Transverse colon (tissue), 4 donors: ENCODE measurements at regions not wholly inside any gene's neighbourhood (a gene's known extent, or its start where the extent isn't known, plus 50 kb on each side); places are given as distances from the start of the nearest gene placed in this dataset.

Experiments used
- DNase-seq: peaks from one replicate; pipeline ENCODE4 v3.0.0-alpha.2; 2019
- H3K27ac ChIP-seq, 4 donors: fragments of 200-600 bp; sonication (generic); 2 replicates each; pipeline ENCODE4 v1.5.1; 2016 to 2018; ENCODE audit warnings: inconsistent platforms in 4 of 4
- H3K27me3 ChIP-seq: fragments of 200-600 bp; sonication (generic); 2 replicates; pipeline ENCODE4 v1.5.1; 2017; ENCODE audit warnings: inconsistent platforms
- H3K36me3 ChIP-seq, 4 donors: fragments of 200-600 bp; sonication (generic); 2 replicates each; pipeline ENCODE4 v1.5.1; 2017 to 2019; ENCODE audit warnings: inconsistent platforms in 4 of 4
- H3K4me1 ChIP-seq, 4 donors: fragments of 200-600 bp; sonication (generic); 2 replicates each; pipeline ENCODE4 v1.5.1; 2017 to 2020; ENCODE audit warnings: inconsistent platforms in 4 of 4
- H3K4me3 ChIP-seq, 4 donors: fragments of 200-600 bp; sonication (generic); 1 replicate in 1 of 4; 2 replicates in 3 of 4; pipeline versions ENCODE4 v1.5.1 to v1.6.1; 2017 to 2019; ENCODE audit warnings: inconsistent platforms in 4 of 4
- H3K9me3 ChIP-seq, 2 donors: fragments of 200-600 bp; sonication (generic); 2 replicates each; pipeline ENCODE4 v1.5.1; 2017 to 2019; ENCODE audit warnings: inconsistent platforms in 2 of 2
- CTCF ChIP-seq, 5 experiments: fragments of 200-600 bp in 3 of 5; fragments of 450-650 bp in 2 of 5; sonication (generic) in 3 of 5; IDR thresholded peaks; 1 replicate in 2 of 5; 2 replicates in 3 of 5; pipeline ENCODE4 v1.5.1; 2016 to 2017; ENCODE audit warnings: antibody characterized with exemption in 5 of 5, inconsistent platforms in 3 of 5, mild to moderate bottlenecking in 2 of 5, moderate library complexity in 1 of 5
- EP300 ChIP-seq: sonication (generic); formaldehyde crosslinking; IDR thresholded peaks from one replicate; pipeline ENCODE4 v1.6.1; 2017; ENCODE audit warnings: antibody characterized with exemption, low read depth
- POLR2A ChIP-seq: fragments of 450-650 bp; IDR thresholded peaks from one replicate; pipeline ENCODE4 v1.6.1; 2016; ENCODE audit warnings: antibody characterized with exemption, mild to moderate bottlenecking, moderate library complexity
- POLR2AphosphoS5 ChIP-seq, 3 donors: sonication (generic); formaldehyde crosslinking; IDR thresholded peaks; one replicate each; pipeline ENCODE4 v1.6.1; 2016; ENCODE audit warnings: antibody characterized with exemption in 3 of 3
- WGBS, 2 donors: methylation state at CpG; one replicate each; pipeline ENCODE4 v1.1.5; 2018; ENCODE audit warnings: low coverage in 1 of 2; 5-methylcytosine and 5-hydroxymethylcytosine counted together
- in situ Hi-C, 4 donors: fragments of 200-750 bp; cut with MboI; loops; one replicate each; pipeline versions ENCODE4 v1.15.0 to v1.15.1; 2017; ENCODE audit warnings: low sequenced_read_pairs in 3 of 4, low pct_ligation_motif_present in 1 of 4, low pct_unique_long_range_greater_than_20kb in 1 of 4
- intact Hi-C: fragments of 100-400 bp; cut with DNase I; formaldehyde crosslinking; loops from one replicate; pipeline ENCODE4 v1.15.1; 2023; ENCODE audit warnings: low total_unique reads

GRCh38 chr15:96409215-96410138, 79.0 kb downstream of the NR2F2 start:
- H3K9me3 ChIP-seq = no peaks in the 10 kb centered on the region
- intact Hi-C loops = no loop called here
- H3K27me3 ChIP-seq = peaks cover 94% of the 10 kb centered on the region
- TF ChIP-seq POLR2A (no peak), CTCF (IDR thresholded peaks at IDR 0.05) (no peak), EP300 (no peak), POLR2AphosphoS5 (IDR thresholded peaks at IDR 0.05) (no peak)
- peaks cover 0 to 15% (median 12%) of the 10 kb centered on the region in 4 donors for H3K4me1 ChIP-seq
- DNase-seq = peak; percentile 16
- no peaks in the 10 kb centered on the region for H3K36me3 ChIP-seq
- WGBS, 2 donors = 15 to 16% methylated on average over 6 to 57 of the region's 77 CpGs
- no peak overlapping the region for H3K27ac ChIP-seq
- peak overlapping the region in 2 of 4 donors; percentile 10 to 36 for H3K4me3 ChIP-seq
- in situ Hi-C loops = no loop called here

DNA sequence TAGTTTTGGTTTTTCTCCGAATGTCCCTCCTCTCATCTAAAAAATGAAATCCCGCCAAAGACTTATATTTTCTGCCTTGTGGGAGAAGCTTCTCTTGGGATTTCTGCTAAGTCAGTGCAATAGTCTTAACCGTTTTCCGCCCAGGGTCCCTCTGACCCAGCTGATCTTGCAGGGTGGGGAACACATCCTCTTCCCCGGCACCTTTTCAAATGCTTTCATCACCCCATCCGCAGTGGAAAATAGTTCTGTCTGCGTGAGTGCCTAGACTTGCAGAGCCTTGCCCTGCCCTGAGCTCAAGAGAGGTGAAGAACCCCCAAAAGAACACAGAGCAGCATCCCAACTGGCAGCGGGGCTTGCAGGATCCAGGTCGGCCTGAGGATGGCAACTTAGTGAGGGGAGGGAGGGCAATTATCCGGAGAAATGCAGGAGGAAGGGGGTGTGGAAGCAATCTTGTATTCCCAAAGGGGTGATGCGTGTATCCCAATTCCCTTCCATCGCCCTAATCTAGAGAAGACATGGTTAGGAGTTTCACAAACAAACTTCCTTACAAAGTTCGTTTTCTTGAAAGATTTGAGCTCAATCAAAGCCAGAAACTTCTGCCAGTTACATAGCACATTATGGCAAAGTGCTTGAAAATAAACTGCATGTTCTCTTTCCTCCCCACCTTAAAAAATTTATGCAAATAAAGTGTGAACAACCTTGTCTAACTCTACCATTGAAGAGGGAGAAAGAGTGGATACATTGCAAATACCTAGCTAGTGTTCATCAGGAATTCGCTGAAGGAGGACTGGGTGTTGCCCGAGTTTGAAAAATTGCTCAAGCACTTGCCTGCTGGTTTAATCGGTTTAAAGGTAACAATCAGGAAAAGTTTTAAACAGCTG, 79.9 kb downstream of the NR2F2 start:
- H3K36me3 ChIP-seq = no peaks in the 10 kb centered on the region
- no peak for DNase-seq
- no peak for TF ChIP-seq POLR2A
- 6 to 18% methylated on average over 11 to 16 of the region's 16 CpGs for WGBS, 2 donors
- H3K4me3 ChIP-seq = no peak overlapping the region
- H3K4me1 ChIP-seq = peaks cover 0 to 15% (median 12%) of the 10 kb centered on the region in 4 donors
- intact Hi-C loops (no loop called here), in situ Hi-C loops (no loop called here)
- peaks cover 99% of the 10 kb centered on the region for H3K27me3 ChIP-seq
- H3K27ac ChIP-seq = no peak overlapping the region
- H3K9me3 ChIP-seq = no peaks in the 10 kb centered on the region

DNA sequence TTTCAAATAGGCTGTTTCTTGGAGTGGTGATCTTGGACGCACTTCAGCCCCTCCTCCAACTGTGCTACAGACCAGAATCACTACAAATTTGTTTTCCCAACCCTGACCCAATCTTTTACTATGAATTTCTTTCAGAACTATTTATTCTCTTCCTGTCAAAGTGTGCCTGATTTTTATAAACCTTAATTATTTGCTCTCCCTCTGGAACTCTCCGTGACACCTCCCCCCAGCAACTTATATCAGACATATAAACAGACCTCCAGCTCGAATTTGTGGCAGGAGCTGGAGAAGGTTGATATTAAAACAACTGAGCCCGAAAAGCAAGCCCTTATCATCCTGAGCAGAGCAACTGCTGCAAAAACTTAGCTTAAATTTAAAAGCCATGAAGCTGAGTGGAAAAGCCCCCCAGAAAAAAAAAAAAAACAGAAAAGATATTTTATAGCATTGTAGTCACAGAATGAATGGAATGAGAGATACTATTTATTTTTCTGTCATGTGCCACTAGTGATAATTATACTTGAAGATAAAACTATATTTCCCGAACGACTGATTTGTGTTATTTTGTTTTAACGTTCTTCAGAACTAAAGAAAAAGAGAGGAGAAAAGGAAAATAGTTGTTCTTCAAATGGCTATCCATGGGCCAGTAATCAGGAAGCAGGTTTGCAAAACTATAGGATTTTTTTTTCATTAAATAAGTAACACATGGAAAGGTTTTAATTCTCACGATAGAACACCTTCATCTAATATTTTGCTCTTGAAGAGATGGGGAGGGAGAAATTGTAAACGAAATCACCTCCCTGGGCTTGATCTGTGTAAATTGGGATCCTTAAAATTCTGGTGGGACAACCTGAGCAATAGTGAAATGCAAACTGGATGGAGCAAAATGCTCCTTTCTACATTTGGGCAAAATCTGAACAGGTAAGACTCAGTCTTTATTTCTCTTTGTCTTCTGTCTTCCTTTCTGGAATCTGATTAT, 80.8 kb downstream of the NR2F2 start:
- WGBS, 2 donors = 12 to 18% methylated on average over 9 of the region's 9 CpGs
- H3K4me3 ChIP-seq = no peak overlapping the region

DNA sequence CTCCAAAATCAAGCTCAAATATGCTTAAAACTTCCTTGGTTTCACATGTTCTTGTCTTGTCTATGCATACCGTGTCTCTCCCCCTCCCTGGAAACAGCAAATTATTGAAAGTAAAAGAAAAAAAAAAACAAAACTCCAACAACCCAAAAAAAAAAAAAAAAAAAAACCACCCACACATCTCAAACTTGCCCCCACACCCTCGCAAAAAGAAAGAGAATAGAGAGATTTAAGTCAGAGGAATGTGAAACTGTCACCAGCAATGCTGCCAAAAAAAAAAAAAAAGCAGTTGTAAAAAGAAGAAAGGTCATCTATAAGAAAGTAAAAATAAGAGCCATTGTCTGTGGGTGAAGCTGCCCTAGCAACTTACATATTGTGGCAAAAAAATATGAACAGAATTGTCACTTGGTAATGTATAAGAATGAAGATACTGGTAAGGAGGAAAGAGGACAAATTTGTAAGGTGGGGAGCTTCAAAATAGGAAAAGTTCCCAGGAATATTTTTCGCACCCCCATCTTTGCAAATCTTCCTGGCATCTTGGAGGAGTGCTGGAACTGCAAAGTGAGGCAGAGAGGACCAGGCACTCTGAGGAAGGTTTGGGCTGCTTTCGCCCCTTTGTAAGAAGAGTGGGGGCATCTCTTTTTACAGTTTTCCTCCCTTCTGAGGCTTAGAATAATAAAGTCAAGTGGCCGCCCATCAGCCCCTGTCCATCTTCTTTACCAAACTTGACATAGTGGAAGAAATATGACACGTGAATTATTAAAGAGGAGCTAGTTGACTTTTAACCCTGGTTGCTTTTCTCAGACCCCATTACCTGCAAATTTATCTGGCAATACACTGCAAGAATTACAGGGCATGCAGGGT, 81.8 kb downstream of the NR2F2 start:
- H3K9me3 ChIP-seq = no peaks in the 10 kb centered on the region
- 19 to 22% methylated on average over 2 to 6 of the region's 6 CpGs for WGBS, 2 donors
- no peak for DNase-seq
- in situ Hi-C loops = no loop called here
- H3K4me1 ChIP-seq = peaks cover 0 to 27% (median 18%) of the 10 kb centered on the region in 4 donors
- H3K4me3 ChIP-seq = no peak overlapping the region
- H3K27me3 ChIP-seq = peaks cover 100% of the 10 kb centered on the region
- H3K36me3 ChIP-seq = no peaks in the 10 kb centered on the region
- intact Hi-C loops = no loop called here
- no peak overlapping the region for H3K27ac ChIP-seq
- TF ChIP-seq POLR2A = no peak
- no peak for TF ChIP-seq POLR2AphosphoS5 (IDR thresholded peaks at IDR 0.05)
- TF ChIP-seq CTCF (IDR thresholded peaks at IDR 0.05) = no peak
- TF ChIP-seq EP300 = no peak

More for the DNA sequence above, 80.8 kb downstream of the NR2F2 start:
- TF ChIP-seq EP300 = no peak
- TF ChIP-seq POLR2AphosphoS5 (IDR thresholded peaks at IDR 0.05) = peak in 1 of 3 donors; percentile 9
- in situ Hi-C loops (no loop called here), intact Hi-C loops (no loop called here)
- H3K27me3 ChIP-seq = peaks cover 100% of the 10 kb centered on the region
- no peaks in the 10 kb centered on the region for H3K36me3 ChIP-seq
- no peaks in the 10 kb centered on the region for H3K9me3 ChIP-seq
- no peak for DNase-seq
- peaks cover 0 to 17% (median 15%) of the 10 kb centered on the region in 4 donors for H3K4me1 ChIP-seq
- H3K27ac ChIP-seq = no peak overlapping the region
